Adrenal gland (tissue), 5 donors: ENCODE measurements at regions not wholly inside any gene's neighbourhood (a gene's known extent, or its start where the extent isn't known, plus 50 kb on each side); places are given as distances from the start of the nearest gene placed in this dataset.

ENCODE experiments used
- CTCF ChIP-seq, 6 experiments: fragments of 450-650 bp in 4 of 6; fragments of 200-600 bp in 2 of 6; sonication (generic) in 1 of 6; IDR thresholded peaks; 1 replicate in 5 of 6; 2 replicates in 1 of 6; pipeline versions ENCODE4 v1.5.1 to v1.8.0; 2016 to 2021; ENCODE audit warnings: antibody characterized with exemption in 6 of 6, mild to moderate bottlenecking in 2 of 6, moderate library complexity in 1 of 6
- POLR2A ChIP-seq, 2 donors: fragments of 450-650 bp; IDR thresholded peaks; one replicate each; pipeline ENCODE4 v1.6.1; 2017; ENCODE audit warnings: antibody characterized with exemption in 2 of 2, mild to moderate bottlenecking in 2 of 2, moderate library complexity in 1 of 2
- donor health status: DM: no; HTN: no; CAD: no.

GRCh38 chr21:32881458-32881857, 109.9 kb upstream of the PAXBP1 start:
- TF ChIP-seq CTCF (IDR thresholded peaks at IDR 0.05) (no peak), POLR2A (IDR thresholded peaks at IDR 0.05) (no peak)
